ENCODE measurements at regions not wholly inside any gene's neighbourhood (a gene's known extent, or its start where the extent isn't known, plus 50 kb on each side); places are given as distances from the start of the nearest gene placed in this dataset.

DNA sequence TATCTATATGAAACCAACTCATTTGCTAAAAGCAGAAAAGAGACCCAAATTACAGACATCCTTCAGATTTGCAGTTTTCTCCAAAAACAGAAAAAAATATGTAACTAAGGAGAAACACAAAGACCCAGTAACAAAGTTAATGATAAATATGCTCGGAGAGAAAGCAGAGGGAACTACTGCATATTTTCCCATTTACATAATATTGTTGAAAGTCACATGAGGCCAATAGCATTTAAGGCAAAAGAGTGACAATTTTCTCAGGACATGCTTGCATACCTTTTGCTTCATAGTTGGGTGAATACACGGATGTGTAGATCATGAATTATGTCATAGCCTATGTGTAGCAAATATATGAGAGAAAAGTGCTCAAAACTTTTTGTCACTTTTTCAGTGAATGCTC lies 310.3 kb downstream of the EFNB2 start:
- TF ChIP-seq, protein P1, sequence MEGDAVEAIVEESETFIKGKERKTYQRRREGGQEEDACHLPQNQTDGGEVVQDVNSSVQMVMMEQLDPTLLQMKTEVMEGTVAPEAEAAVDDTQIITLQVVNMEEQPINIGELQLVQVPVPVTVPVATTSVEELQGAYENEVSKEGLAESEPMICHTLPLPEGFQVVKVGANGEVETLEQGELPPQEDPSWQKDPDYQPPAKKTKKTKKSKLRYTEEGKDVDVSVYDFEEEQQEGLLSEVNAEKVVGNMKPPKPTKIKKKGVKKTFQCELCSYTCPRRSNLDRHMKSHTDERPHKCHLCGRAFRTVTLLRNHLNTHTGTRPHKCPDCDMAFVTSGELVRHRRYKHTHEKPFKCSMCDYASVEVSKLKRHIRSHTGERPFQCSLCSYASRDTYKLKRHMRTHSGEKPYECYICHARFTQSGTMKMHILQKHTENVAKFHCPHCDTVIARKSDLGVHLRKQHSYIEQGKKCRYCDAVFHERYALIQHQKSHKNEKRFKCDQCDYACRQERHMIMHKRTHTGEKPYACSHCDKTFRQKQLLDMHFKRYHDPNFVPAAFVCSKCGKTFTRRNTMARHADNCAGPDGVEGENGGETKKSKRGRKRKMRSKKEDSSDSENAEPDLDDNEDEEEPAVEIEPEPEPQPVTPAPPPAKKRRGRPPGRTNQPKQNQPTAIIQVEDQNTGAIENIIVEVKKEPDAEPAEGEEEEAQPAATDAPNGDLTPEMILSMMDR (IDR thresholded peaks at IDR 0.05) = no peak
- no peak for TF ChIP-seq POLR2A (IDR thresholded peaks at IDR 0.05)
- no peak for TF ChIP-seq EP300 (IDR thresholded peaks at IDR 0.05)

All from gastroesophageal sphincter (tissue), 3 donors.